T-helper 2 cell treated with Interferon-gamma antibody and Interleukin-4, amounts not matched to agents 100 ng/mL and 5 ng/mL, for 36 hours (primary cell): ENCODE measurements at regions not wholly inside any gene's neighbourhood (a gene's known extent, or its start where the extent isn't known, plus 50 kb on each side); places are given as distances from the start of the nearest gene placed in this dataset.

Experiments
- intact Hi-C: fragments of 100-400 bp; cut with micrococcal nuclease; formaldehyde crosslinking; loops from one replicate; pipeline ENCODE4 v1.15.1; 2023

DNA sequence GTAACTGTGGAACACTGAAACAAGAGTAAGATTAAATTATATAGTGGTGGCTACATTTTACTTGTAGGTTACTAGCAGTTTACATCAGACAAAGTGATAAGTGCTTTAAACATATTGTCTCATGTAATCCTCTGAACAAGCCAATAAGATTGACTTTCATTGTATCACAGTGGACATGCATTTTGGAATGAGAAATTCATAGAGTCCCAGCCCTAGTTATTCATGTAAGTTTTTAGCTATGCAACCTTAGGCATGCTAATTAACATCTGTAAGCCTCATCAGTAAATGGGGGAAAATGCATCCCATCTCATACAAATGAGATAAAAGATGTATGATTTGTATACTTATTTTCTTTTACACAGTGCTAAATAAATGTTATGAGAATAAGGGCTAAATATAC lies 1038.1 kb upstream of the ADGRL4 start:
- intact Hi-C loops: no loop called here

DNA sequence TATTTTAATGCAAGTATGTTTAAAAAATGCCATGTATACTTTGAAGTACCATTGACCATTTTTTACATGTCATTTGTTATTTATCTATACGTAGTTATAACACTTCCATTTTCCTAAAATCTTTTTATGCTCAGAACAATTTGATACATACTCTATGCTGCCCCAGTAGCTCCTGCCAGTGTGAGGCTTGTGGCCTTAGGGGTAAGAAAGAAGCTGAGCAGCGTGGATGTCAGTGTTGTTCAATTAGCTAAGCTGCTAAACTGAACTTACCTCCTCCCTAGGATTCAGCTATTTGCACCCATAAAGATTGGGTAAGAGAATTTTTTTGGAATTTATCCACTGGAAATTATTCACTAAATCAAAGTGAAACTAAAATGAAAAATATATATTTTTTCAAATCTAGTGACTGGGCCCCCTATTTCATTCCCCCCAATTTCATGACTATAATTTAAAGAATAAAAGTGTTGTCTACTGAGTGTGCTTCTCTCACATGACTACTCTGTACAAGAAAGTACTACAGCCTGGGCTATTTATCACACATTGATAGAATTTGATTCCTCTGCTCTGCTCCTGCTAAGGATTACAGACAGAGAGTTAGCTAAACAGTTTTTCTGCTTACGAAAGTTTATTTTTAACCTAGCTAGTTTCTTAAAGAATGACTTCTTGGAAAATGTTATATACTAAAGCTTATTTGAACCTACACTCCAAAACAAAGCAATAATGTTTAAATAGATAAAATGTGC lies 1030.3 kb upstream of the ADGRL4 start:
- intact Hi-C loops: no loop called here

DNA sequence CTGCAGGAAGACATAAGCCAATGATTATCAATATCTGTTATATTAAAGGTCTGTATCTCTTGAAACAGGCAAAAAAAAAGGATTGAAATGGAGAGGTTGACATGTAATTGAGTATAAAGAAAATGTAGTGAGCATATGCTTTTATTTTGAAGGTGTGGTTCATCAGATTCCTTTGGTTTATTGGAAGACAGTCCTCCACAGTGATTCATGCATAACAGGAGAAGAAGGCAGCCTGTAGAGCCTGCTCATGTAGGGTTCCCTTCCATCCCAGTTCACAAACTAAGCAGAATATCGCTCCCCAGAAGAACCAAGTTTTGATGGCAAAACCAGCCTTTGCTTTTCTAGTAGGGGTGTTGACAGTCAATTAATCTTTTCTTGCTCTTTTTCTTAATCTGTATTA lies 1016.8 kb upstream of the ADGRL4 start:
- intact Hi-C loops: no loop called here

DNA sequence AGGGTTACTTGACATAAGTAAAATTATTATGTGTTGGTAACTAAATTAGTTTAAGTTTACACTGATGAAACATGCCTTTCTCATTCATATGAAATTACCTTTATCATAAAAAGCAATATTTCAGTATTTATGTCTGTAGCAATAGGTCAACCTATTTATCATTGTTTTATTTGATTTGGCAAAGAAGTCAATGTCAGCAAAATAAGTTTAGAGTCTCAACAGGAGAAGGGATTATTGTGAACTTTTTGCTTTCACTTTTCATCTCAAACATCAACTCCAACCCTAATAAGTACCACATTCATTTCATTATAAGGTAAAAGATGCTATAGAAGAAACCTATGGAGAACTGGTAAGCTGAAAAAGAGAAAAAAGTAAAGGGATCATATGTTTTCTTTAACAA lies 1015.4 kb upstream of the ADGRL4 start:
- intact Hi-C loops: no loop called here

DNA sequence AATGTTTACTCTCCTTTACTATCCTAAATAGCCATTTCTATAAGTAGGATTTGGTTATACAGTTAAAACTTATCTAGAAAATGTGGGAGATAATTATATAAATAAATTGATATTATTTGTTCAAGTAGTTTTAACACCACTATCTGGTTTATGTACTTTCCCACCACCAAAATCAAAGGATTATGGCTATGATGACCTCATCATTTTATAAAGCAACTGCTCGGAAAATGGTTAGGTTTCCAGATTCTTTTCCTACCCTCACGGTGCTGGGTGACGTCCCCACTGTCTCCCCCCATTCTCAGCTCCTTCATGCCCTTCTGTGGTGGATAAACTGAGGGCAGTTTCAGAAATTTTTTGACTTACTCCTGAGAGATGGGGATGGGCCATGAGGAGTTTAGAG lies 1011.8 kb upstream of the ADGRL4 start:
- intact Hi-C loops: no loop called here

DNA sequence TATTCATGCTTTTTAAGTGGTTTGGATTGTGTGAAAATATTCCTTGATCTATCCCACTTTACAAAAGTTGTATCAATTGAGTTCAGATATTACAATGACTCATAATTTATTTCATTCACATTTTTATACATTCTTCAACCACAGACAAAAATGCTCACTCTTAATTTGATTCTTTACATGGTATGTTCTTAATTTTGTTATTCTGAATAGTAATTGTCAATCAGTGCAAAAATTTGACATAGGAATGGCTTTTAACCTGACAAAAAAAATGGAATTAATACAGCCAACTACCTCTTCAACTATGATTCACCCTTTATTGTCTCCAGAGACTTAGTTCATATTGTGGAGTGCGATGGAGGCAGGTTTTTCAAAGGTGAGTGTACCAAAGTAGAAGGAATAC lies 1002.4 kb upstream of the ADGRL4 start:
- intact Hi-C loops: no loop called here

DNA sequence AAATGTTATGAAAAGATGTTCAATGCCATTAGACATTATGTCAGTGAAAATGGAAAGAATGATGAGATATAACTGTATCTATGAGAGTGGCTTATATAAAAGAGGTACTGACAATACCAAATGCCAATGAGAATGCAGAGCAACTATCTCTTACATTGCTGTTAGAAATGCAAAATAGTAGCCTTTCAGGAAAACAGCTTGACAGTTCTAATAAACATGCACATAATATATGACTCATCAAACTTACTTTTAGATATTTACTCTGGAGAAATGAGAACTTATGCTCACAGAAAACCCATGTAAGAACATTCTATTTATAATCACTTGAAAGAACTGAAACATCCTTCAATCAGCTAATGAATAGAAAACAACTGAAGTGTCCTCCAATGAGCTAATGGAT lies 996.7 kb upstream of the ADGRL4 start:
- intact Hi-C loops: no loop called here

DNA sequence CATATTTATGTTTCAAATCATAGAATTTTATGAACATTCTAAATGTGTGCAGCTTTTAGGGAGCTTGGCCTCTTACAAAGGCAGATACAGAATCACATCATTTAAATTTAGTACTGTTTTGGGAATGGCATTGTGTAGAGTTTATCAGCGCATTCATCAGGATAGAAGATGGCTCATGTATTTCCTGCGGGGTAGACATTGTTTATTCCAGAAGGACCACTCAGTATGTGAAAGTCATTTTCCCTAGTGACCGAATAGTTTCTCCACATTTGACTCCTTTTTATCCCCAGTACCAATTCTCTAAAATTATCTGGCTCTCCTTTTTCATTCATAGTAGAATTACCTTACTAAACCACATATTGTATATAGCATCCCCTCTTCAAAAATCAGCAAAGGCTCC lies 981.9 kb upstream of the ADGRL4 start:
- intact Hi-C loops: no loop called here

DNA sequence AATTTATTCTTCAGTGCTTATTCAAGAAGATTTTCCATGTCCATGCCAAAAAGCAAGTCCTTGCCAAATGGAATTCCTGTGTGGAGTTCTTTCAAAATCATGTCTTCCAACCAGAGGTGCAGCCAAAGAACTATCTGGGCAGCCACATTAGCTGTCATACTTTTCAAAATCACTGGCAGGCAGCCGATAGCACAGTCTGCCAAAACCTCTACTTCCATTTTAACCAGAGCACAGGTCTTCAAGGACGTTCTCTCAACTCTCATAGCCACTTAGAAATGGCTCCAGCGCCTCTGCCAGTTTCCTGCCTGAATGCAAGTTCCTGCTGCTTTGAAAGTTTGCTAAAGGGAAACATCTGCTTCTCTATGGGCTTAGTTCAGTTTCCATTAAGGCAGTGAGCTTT lies 975.7 kb upstream of the ADGRL4 start:
- intact Hi-C loops: no loop called here

DNA sequence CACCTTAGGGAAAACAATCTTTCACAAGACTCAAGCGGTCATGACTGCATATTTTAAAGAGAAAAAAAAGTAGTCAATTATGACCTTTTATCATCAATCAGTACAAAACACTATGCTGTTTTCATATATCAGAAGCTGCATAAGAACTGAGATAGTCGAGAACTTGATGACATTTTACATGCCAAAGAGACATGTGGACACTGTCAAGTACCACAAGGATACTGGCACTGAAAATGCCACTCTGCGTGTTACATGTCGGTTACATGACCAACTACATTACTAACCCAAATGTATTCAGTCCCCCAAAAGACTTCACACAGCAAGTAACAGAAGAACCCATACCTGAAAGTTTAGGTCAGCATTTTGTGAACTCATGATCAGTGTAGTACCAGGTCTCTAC lies 975.0 kb upstream of the ADGRL4 start:
- intact Hi-C loops: no loop called here

DNA sequence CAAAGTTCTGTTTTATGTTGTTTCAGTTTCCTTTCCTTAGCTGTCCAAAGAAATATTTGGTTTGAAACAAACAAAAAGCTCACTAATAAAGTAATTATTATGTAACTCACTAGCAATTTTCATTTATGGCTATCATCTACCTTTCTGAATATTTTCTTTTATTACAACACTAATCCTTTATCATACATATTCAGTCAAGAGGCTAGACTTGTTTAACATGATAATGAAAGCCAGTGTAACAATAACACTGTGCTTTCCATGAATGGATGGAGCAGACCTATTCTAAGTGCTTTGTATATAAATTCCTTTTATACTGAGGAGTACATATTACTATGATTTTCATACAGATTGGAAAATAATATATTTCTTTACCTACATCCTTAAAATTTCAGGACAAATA lies 972.8 kb upstream of the ADGRL4 start:
- intact Hi-C loops: no loop called here

DNA sequence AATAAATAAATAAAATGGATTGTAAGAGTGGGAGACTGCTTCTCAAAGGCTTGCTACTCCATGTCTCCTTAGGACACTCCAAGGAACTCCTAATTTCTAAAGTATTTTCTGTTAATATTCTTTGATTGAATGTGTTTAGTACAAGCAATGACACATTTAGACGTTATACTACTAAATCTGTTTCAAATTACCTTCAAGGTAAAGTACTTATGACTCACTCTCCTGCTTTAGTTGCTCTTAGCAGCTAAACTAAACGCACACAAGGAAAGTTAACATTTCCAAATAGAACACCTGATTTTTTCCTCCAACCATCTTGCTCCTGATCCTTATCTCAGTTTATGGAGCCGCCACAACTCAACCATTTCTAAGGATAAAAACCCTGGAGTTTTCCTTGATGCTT lies 969.8 kb upstream of the ADGRL4 start:
- intact Hi-C loops: no loop called here

DNA sequence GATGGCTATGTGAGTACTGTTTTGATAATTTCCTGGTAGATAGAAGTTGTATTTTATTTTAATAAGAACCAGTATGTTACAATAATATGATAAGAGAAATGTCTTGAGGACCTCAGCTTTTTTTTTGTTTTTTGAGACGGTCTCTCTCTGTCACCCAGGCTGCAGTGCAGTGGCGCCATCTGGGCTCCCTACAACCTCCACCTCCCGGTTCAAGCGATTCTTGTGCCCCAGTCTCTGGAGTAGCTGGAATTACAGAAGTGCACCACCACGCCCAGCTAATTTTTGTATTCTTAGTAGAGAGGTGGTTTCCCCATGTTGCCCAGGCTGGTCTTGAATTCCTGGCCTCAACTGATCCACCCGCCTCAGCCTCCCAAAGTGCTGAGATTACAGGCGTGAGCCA lies 968.1 kb upstream of the ADGRL4 start:
- intact Hi-C loops: no loop called here

DNA sequence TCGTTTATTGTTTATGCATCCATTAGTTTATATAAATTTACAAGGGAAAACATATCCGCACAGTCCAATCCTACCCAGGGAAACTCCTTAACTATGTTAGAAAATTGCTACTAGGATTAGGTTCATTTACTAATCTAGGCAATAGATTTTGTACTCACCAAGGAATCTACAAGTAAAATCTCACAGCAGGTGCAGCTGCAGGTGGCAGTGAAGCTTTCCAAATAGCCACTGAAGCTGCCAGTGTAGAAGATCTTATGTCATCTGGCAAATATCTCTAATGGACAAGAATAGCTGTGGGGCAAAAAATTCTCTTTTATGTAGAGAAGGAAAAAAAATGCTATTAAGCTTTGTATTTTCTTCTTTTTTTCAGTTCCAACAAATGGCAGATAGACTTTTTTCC lies 963.4 kb upstream of the ADGRL4 start:
- intact Hi-C loops: no loop called here

DNA sequence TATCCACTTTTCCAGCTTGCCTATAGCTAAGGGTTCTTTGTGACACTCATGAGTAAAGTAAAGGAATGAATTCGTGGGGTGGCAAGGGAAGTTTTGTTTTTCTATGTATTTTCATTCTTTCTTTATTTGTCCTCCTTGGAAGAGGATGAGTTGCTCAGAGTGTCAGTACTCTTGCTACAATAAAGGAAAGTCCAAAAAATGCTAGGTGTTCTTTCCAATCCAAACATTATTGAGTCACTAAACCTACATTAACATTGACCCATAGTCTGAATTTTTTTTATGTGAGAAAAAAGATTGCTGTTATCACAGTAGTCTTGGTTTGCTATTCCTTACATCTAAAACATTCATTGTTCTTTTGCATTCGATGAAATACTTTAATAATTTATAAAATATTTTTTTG lies 959.9 kb upstream of the ADGRL4 start:
- intact Hi-C loops: no loop called here

DNA sequence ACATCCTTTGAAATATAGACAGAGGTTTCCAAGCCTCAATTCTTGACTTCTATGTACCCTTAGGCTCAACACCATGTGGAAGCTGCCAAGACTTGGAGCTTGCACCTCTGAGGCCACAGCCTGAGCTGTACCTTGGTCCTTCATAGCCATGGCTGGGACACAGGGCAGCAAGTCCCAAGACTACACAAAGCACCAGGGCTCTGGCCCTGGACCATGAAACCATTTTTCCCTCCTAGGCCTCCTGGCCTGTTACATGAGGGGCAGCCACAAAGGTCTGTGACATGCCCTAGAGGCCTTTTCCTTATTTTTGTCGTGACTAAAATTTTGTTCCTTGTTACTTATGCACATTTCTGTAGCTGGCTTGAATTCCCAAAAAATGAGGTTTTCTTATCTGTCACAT lies 953.1 kb upstream of the ADGRL4 start:
- intact Hi-C loops: no loop called here

DNA sequence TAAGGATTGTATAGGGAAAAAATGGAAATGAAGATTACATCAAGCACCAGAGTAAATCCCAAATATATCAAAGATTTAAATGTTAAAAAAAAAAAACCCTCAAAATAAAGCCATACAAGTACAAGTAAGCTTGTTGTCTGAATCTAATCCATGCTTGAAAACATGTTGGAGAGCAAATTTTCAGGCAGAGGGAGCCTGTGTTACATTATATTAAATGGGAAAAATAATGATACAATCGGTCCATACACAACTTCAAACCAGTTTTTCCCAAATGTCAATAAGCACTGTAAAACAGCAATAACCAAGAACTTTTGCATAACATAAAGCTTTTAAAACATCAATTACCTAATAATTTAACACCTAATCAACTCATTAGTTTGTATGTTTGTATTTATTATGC lies 949.4 kb upstream of the ADGRL4 start:
- intact Hi-C loops: no loop called here

DNA sequence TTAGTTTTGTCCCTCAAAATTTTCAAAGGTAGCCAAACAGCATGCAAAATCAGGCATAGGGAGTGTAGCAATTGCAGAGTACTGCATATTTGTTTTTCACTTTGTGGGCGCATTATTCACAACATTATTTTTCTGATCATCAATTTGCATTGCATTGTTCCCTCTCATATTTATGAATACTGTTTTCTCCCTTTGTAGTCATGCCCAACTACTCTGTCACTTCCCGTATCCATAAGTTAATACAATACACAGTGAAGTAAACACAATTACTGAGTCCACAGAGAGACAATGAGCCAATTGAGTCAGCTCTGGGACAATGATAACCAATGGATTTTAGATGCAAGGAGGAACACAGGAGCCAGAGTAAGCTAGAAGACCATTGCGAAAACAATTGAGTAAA lies 944.0 kb upstream of the ADGRL4 start:
- intact Hi-C loops: no loop called here

DNA sequence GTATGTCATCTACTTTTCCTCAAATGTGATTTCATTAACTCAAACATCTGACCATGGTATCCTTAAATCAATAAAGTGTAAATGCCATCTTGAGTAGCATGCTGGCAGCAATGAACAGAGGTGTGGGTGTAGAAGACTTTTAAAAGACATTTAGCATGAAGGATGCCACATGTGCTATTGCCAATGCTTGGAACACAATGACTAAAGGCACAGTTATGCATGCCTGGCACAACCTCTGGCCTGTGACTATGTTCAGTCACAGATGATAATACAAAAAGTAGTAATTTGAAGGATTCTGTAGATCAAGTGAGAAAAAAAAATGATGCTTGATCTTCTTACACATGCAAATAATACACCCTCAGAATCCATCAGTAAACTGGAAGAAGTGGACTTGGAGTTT lies 938.9 kb upstream of the ADGRL4 start:
- intact Hi-C loops: no loop called here

DNA sequence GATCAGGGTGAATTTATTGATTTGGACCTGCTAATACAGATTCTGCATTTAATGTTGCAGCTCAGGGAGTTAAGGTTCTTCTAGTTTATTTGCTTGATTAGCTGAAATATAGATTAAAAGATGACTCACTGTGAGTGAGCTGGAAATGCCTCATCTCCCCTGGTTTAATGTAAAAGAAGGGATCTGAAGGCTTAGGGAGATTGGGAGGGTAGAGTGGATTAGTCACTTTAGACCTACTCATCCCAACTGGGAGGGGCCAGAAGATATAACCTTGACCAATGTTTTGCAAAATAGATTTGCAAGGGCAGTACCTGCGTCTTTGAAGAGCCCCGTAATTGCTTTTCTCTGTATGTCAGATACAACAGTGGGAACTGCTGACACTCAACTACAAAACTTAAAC lies 922.8 kb upstream of the ADGRL4 start:
- intact Hi-C loops: no loop called here

DNA sequence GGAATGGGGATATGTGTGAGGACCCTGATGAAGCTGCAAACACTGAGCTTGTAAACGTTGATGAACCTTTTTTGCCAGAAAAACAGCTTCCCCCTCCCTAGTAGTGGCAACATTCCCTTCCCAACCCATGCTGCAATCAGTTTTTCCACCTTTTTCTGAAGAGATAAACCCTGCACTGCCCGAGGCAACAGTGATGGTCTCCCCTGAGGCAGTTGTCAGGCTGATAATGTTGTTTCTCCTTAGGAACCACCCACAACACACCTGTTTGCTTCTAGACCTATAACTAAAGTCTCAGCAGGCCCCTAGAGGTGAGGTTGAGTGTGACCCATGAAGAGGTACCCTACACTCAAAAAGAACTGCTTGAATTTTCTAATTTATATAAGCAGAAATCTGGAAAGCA lies 922.4 kb upstream of the ADGRL4 start:
- intact Hi-C loops: no loop called here

DNA sequence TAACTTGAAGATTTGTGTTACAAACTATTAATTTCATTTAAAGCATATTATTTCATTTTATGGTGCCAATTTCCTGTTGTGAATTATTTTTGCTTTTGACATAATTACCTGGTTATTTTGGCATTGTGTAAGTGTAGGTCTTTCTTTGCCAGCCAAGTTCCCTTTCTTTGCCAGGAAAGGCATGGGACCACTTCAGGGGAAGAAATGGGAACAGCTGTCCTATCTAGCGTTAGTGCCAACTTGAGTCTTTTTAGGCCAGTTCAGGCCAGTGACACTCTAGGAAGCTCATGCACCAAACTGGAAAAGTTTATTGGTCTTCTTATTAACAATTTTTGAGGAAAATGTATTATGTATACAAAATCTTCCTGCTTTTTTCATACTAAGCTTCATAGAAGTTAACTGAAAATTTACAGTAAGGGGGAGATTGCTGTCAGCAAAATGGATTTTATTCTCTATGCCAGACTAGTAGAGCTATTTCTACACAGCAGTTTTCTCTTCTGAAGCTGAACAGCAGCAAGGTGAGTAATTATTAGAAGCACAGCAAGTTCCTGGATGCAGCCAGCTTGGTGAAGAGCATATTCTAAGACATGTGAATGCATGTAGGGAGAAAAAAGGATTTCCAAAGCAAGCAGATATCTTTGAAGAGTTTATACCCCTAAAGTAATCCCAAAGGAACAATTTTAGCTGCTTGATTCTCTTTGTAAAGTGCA lies 914.6 kb upstream of the ADGRL4 start:
- intact Hi-C loops: no loop called here

DNA sequence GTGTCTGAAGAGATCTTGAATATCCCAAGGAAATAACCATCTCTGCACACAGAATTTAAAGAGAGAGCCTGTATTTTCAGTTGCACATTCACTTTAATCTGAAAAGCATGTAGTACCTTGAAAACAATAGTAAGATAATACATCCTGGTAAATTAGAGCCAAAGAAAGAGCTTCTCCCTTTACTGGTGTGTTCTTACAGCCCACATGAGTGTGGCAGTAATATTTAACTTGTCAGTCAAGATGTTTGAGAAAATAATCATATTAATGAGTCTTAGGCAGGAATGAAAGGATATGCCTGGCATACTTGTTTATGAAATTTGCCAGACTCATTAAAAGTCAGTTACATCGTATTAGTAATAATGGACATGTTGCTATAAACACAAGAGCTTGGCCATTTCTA lies 908.4 kb upstream of the ADGRL4 start:
- intact Hi-C loops: no loop called here
